ENCODE measurements at regions not wholly inside any gene's neighbourhood (a gene's known extent, or its start where the extent isn't known, plus 50 kb on each side); places are given as distances from the start of the nearest gene placed in this dataset.
"Not testable (repeated sequence)": the region's sequence is repeated elsewhere in the genome, so short reads cannot be mapped to it uniquely, and the experiment has no call there.

- DNase-seq (ENCODE audit: low read depth) = no peak
Measured at GRCh38 chr9:589723-590122, 251.8 kb upstream of the DMRT1 start.

- no peak for DNase-seq (ENCODE audit: low read depth)
Measured at GRCh38 chr9:591292-591691, 250.2 kb upstream of the DMRT1 start.

- DNase-seq (ENCODE audit: low read depth) = no peak
Measured at GRCh38 chr9:592225-592624, 249.3 kb upstream of the DMRT1 start.

- no peak for DNase-seq (ENCODE audit: low read depth)
Measured at GRCh38 chr9:592733-593132, 248.8 kb upstream of the DMRT1 start.

GRCh38 chr9:593809-594208, 247.7 kb upstream of the DMRT1 start:
- DNase-seq (ENCODE audit: low read depth) = no peak

GRCh38 chr9:596703-597102, 244.8 kb upstream of the DMRT1 start:
- DNase-seq (ENCODE audit: low read depth) = no peak

- no peak for DNase-seq (ENCODE audit: low read depth)
Measured at GRCh38 chr9:600006-600405, 241.5 kb upstream of the DMRT1 start.

GRCh38 chr9:602716-603115, 238.8 kb upstream of the DMRT1 start:
- DNase-seq (ENCODE audit: low read depth) = no peak

GRCh38 chr9:603126-603525, 238.4 kb upstream of the DMRT1 start:
- no peak for DNase-seq (ENCODE audit: low read depth)

- no peak for DNase-seq (ENCODE audit: low read depth)
Measured at GRCh38 chr9:607417-607816, 234.1 kb upstream of the DMRT1 start.

GRCh38 chr9:613771-614347, 227.6 kb upstream of the DMRT1 start:
- DNase-seq (ENCODE audit: low read depth) = peak; percentile 9

- no peak for DNase-seq (ENCODE audit: low read depth)
Measured at GRCh38 chr9:614431-614830, 227.1 kb upstream of the DMRT1 start.

GRCh38 chr9:615756-616155, 225.7 kb upstream of the DMRT1 start:
- DNase-seq (ENCODE audit: low read depth) = no peak

GRCh38 chr9:616694-617093, 224.8 kb upstream of the DMRT1 start:
- DNase-seq (ENCODE audit: low read depth) = no peak

- no peak for DNase-seq (ENCODE audit: low read depth)
Measured at GRCh38 chr9:617445-618085, 223.9 kb upstream of the DMRT1 start.

GRCh38 chr9:618478-618877, 223.0 kb upstream of the DMRT1 start:
- no peak for DNase-seq (ENCODE audit: low read depth)

GRCh38 chr9:621201-621855, 220.2 kb upstream of the DMRT1 start:
- DNase-seq (ENCODE audit: low read depth) = no peak

- no peak for DNase-seq (ENCODE audit: low read depth)
Measured at GRCh38 chr9:624935-625500, 216.5 kb upstream of the DMRT1 start.

- DNase-seq (ENCODE audit: low read depth) = no peak
Measured at GRCh38 chr9:625613-626012, 215.9 kb upstream of the DMRT1 start.

- DNase-seq (ENCODE audit: low read depth) = not testable (repeated sequence)
Measured at GRCh38 chr9:626114-626513, 215.4 kb upstream of the DMRT1 start.

GRCh38 chr9:626596-626995, 214.9 kb upstream of the DMRT1 start:
- no peak for DNase-seq (ENCODE audit: low read depth)

- no peak for DNase-seq (ENCODE audit: low read depth)
Measured at GRCh38 chr9:627336-627970, 214.0 kb upstream of the DMRT1 start.

GRCh38 chr9:629146-629545, 212.4 kb upstream of the DMRT1 start:
- no peak for DNase-seq (ENCODE audit: low read depth)

Measured in activated T-cell treated with anti-CD3 and anti-CD28 coated beads for 24 hours (primary cell).